ENCODE measurements at regions not wholly inside any gene's neighbourhood (a gene's known extent, or its start where the extent isn't known, plus 50 kb on each side); places are given as distances from the start of the nearest gene placed in this dataset.

- DNase-seq, result no peak
Measured at GRCh38 chr12:95412482-95413311, 61.3 kb upstream of the METAP2 start.

- DNase-seq, result no peak
Measured at GRCh38 chr12:95413576-95413975, 60.4 kb upstream of the METAP2 start.

GRCh38 chr12:95415451-95415850 lies 58.5 kb upstream of the METAP2 start:
- no peak for DNase-seq

GRCh38 chr12:95416111-95416636 lies 57.8 kb upstream of the METAP2 start:
- DNase-seq, result no peak

GRCh38 chr12:95417372-95417771 lies 56.6 kb upstream of the METAP2 start:
- no peak for DNase-seq

GRCh38 chr12:95418142-95418541 lies 55.8 kb upstream of the METAP2 start:
- no peak for DNase-seq
